ENCODE measurements at regions not wholly inside any gene's neighbourhood (a gene's known extent, or its start where the extent isn't known, plus 50 kb on each side); places are given as distances from the start of the nearest gene placed in this dataset.
"Not testable (repeated sequence)": the region's sequence is repeated elsewhere in the genome, so short reads cannot be mapped to it uniquely, and the experiment has no call there.

DNA sequence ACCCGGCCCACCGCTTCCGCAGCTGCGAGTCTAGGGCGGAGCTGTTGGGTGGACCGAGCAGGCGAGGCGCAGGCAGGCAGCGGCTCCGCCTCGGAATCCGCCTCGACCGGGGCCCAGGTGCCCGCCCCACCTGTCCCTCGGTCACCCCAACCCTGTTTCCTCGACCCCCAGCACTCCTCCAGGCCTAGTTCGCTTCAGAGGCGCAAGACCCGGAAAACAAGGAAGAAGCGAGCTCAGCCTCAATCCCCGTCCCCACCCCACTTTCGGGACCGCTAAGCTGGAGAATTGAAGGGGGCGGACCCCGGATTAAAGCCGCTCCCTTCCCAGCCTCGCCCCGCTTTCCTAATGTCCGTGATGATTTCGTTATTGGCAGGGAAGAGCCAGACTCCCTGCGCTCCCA lies 131.3 kb downstream of the POTEH start:
- H3K4me1 Mint-ChIP-seq (ENCODE audit: insufficient read depth, unreplicated experiment); H3K9me3 Mint-ChIP-seq (ENCODE audit: unreplicated experiment); H3K36me3 Mint-ChIP-seq (ENCODE audit: insufficient read depth, unreplicated experiment); CTCF ChIA-PET; POLR2A ChIA-PET; BruUV-seq (replicated peaks); intact Hi-C loops (cut with micrococcal nuclease); DNase-seq (ENCODE audit: unreplicated experiment); H3K4me3 Mint-ChIP-seq (ENCODE audit: unreplicated experiment); H3K27me3 Mint-ChIP-seq (ENCODE audit: insufficient read depth, unreplicated experiment); H3K27ac Mint-ChIP-seq (ENCODE audit: low read depth, unreplicated experiment): not testable (repeated sequence)

DNA sequence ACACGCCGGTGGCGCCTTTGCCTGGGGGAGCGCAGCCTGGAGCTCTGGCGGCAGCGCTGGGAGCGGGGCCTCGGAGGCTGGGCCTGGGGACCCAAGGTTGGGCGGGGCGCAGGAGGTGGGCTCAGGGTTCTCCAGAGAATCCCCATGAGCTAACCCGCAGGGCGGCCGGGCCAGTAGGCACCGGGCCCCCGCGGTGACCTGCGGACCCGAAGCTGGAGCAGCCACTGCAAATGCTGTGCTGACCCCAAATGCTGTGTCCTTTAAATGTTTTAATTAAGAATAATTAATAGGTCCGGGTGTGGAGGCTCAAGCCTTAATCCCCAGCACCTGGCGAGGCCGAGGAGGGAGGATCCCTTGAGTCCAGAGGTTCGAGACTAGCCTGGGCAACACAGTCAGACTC lies 132.2 kb downstream of the POTEH start:
- DNase-seq (ENCODE audit: unreplicated experiment); BruUV-seq (replicated peaks); H3K4me3 Mint-ChIP-seq (ENCODE audit: unreplicated experiment); H3K4me1 Mint-ChIP-seq (ENCODE audit: insufficient read depth, unreplicated experiment); intact Hi-C loops (cut with micrococcal nuclease); POLR2A ChIA-PET; H3K27ac Mint-ChIP-seq (ENCODE audit: low read depth, unreplicated experiment); CTCF ChIA-PET; H3K27me3 Mint-ChIP-seq (ENCODE audit: insufficient read depth, unreplicated experiment); H3K9me3 Mint-ChIP-seq (ENCODE audit: unreplicated experiment); H3K36me3 Mint-ChIP-seq (ENCODE audit: insufficient read depth, unreplicated experiment): not testable (repeated sequence)

DNA sequence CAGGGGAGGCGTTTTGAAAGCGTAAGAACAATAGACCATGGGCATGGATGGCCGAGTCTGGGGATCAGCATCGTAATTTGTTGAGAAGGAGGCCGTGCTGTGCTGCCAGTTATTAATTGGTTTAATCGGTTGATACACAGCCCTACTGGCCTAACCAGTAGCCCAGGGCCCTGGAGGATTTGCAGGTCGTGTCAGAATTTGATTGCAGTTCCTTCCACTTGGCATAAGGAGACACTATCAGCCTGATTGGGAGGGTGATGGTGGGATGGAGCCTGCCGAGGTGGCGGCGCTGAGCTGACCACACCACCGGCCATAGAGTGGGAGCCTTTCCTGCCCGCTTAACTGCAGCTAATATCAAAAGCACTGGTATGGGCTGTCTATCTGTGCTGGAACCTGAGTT lies 133.4 kb downstream of the POTEH start:
- H3K4me3 Mint-ChIP-seq (ENCODE audit: unreplicated experiment); CTCF ChIA-PET; H3K36me3 Mint-ChIP-seq (ENCODE audit: insufficient read depth, unreplicated experiment); DNase-seq (ENCODE audit: unreplicated experiment); H3K27me3 Mint-ChIP-seq (ENCODE audit: insufficient read depth, unreplicated experiment); BruUV-seq (replicated peaks); intact Hi-C loops (cut with micrococcal nuclease); H3K9me3 Mint-ChIP-seq (ENCODE audit: unreplicated experiment); H3K4me1 Mint-ChIP-seq (ENCODE audit: insufficient read depth, unreplicated experiment); POLR2A ChIA-PET; H3K27ac Mint-ChIP-seq (ENCODE audit: low read depth, unreplicated experiment): not testable (repeated sequence)

DNA sequence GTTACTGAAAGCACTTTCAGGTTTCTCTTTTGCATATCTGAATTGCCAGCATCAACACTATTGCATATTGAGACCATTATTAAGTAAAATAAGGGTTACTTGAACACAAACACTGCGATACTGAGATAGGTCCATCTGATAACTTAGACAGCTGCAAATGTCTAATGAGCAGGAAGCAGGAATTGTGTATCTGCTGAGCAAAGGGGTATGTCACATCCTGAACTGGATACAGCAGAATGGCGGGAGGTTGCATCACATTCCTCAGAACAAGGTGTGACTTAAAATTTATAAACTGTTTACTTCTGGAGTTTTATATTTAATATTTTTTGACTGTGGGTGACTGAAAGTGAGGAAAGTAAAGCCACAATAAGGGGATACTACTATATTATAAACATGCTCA lies 142.4 kb downstream of the POTEH start:
- BruUV-seq (replicated peaks); CTCF ChIA-PET; H3K4me1 Mint-ChIP-seq (ENCODE audit: insufficient read depth, unreplicated experiment); H3K36me3 Mint-ChIP-seq (ENCODE audit: insufficient read depth, unreplicated experiment); H3K27ac Mint-ChIP-seq (ENCODE audit: low read depth, unreplicated experiment); DNase-seq (ENCODE audit: unreplicated experiment); H3K27me3 Mint-ChIP-seq (ENCODE audit: insufficient read depth, unreplicated experiment); intact Hi-C loops (cut with micrococcal nuclease); POLR2A ChIA-PET; H3K9me3 Mint-ChIP-seq (ENCODE audit: unreplicated experiment); H3K4me3 Mint-ChIP-seq (ENCODE audit: unreplicated experiment): not testable (repeated sequence)

DNA sequence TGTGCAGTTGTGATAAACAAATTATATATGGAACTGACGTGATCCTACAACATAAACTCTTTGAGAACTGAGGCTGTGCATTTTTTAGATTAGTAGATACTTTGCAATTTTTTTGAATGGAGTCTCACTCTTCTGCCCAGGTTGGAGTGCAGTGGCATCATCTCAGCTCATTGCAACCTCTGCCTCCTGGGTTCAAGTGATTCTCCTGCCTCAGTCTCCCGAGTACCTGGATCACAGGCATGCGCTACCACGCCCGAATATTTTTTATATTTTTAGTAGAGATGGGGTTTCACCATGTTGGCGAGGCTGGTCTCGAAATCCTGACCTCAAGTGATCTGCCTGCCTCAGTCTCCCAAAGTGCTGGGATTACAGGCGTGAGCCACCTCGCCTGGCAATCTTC lies 145.9 kb downstream of the POTEH start:
- H3K27me3 Mint-ChIP-seq (ENCODE audit: insufficient read depth, unreplicated experiment); BruUV-seq (replicated peaks); POLR2A ChIA-PET; DNase-seq (ENCODE audit: unreplicated experiment); H3K9me3 Mint-ChIP-seq (ENCODE audit: unreplicated experiment); H3K36me3 Mint-ChIP-seq (ENCODE audit: insufficient read depth, unreplicated experiment); H3K27ac Mint-ChIP-seq (ENCODE audit: low read depth, unreplicated experiment); H3K4me3 Mint-ChIP-seq (ENCODE audit: unreplicated experiment); CTCF ChIA-PET; intact Hi-C loops (cut with micrococcal nuclease); H3K4me1 Mint-ChIP-seq (ENCODE audit: insufficient read depth, unreplicated experiment): not testable (repeated sequence)

DNA sequence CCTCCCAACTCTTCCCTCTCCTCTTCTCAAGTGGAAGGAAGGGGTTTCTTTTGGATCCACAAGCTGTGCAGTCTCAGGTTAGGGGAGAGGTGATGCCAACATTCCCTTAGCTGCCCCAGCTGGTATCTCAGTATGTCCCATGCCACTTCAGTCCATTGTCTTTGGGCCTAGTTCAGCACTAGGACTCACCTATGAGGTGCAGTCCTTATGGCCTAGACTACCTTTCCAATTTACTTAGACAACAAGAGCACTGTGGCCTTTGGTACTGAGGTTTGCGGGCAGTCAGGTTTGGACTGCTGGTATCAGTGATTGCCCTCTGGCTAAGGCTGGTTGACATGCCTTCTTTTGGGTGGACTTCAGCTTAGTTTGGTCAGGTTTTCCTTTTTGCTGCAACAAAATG lies 159.9 kb downstream of the POTEH start:
- CTCF ChIA-PET; H3K4me3 Mint-ChIP-seq (ENCODE audit: unreplicated experiment): not testable (repeated sequence)

DNA sequence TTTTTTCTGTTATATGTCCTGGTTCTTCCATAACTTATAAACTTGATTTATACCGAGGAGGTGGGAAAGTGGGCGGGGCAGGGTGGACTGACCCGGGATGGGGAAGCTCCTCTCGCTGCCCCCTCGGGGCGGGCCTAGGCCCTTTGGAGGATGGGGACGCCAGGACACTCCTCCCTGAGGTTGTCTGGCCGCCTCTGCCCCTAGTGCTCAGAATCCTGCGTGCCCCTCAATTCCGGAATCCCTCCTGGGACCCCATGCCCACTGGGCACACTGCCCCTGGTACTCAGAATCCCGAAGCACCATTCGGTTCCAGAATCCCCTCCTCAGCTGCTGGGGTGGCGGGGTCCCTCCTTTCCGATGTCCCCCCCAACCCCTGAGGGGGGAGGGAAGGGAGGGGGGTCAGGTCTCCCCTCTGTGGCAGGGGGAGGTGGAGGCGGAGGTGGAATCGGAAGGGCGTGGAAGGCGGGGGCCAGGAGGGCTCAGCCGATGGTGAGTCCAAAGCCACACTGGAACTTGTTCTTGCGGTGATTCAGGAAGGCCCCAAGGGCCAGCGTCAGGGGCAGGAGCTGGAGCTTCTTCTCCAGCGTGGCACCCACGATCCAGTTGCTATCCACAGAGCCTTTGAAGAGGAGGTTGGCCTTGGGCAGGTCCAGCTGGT lies 164.0 kb downstream of the POTEH start:
- CTCF ChIA-PET; H3K36me3 Mint-ChIP-seq (ENCODE audit: insufficient read depth, unreplicated experiment); BruUV-seq (replicated peaks); H3K27me3 Mint-ChIP-seq (ENCODE audit: insufficient read depth, unreplicated experiment); POLR2A ChIA-PET; H3K4me3 Mint-ChIP-seq (ENCODE audit: unreplicated experiment); H3K4me1 Mint-ChIP-seq (ENCODE audit: insufficient read depth, unreplicated experiment); H3K9me3 Mint-ChIP-seq (ENCODE audit: unreplicated experiment); intact Hi-C loops (cut with micrococcal nuclease); H3K27ac Mint-ChIP-seq (ENCODE audit: low read depth, unreplicated experiment); DNase-seq (ENCODE audit: unreplicated experiment): not testable (repeated sequence)

More for the DNA sequence above, 159.9 kb downstream of the POTEH start:
- DNase-seq (ENCODE audit: unreplicated experiment); POLR2A ChIA-PET; BruUV-seq (replicated peaks); H3K9me3 Mint-ChIP-seq (ENCODE audit: unreplicated experiment); intact Hi-C loops (cut with micrococcal nuclease); H3K27me3 Mint-ChIP-seq (ENCODE audit: insufficient read depth, unreplicated experiment); H3K4me1 Mint-ChIP-seq (ENCODE audit: insufficient read depth, unreplicated experiment); H3K27ac Mint-ChIP-seq (ENCODE audit: low read depth, unreplicated experiment); H3K36me3 Mint-ChIP-seq (ENCODE audit: insufficient read depth, unreplicated experiment): not testable (repeated sequence)

DNA sequence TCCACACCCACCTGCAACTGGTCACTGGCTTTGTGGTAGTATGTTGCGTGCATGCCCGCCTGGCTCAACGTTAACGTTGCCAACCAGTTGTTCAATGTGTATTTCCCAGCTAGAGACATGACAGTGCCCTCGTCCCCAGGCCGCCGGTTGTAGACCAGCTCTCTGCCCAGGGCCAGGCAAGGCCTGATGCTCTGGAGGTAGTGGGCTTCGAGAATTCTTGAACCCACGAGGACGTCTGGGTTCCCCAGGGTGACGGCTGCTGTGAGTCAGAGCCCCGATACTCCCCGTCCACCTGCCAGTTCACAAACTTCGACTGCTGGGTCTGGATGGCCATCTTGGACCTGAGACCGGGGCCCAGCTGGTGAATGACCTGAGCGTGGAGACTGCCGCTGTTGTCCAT lies 164.6 kb downstream of the POTEH start:
- BruUV-seq (replicated peaks); CTCF ChIA-PET; DNase-seq (ENCODE audit: unreplicated experiment); intact Hi-C loops (cut with micrococcal nuclease); H3K27me3 Mint-ChIP-seq (ENCODE audit: insufficient read depth, unreplicated experiment); H3K4me1 Mint-ChIP-seq (ENCODE audit: insufficient read depth, unreplicated experiment); POLR2A ChIA-PET; H3K9me3 Mint-ChIP-seq (ENCODE audit: unreplicated experiment); H3K4me3 Mint-ChIP-seq (ENCODE audit: unreplicated experiment); H3K27ac Mint-ChIP-seq (ENCODE audit: low read depth, unreplicated experiment); H3K36me3 Mint-ChIP-seq (ENCODE audit: insufficient read depth, unreplicated experiment): not testable (repeated sequence)

DNA sequence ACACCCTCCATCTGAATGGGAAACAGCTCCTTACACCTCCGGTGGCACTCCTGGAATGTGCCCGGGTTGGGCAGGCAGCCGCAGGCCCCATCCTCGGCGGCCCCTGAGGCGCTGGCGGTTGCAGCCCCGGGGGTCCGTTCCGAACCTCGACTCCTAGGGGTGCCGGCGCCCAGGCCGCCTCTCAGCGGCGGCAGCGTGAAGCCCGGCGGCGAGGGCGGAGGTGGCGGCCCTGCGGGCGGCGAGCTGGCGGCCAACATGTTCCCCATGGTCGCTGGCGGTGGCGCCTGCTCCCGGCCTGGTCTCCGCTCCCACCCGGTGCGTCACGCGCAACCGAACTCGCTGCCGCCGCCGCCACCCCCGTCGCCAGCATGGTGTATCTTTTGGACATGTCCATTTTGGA lies 165.2 kb downstream of the POTEH start:
- DNase-seq (ENCODE audit: unreplicated experiment); POLR2A ChIA-PET; H3K9me3 Mint-ChIP-seq (ENCODE audit: unreplicated experiment); intact Hi-C loops (cut with micrococcal nuclease); H3K27ac Mint-ChIP-seq (ENCODE audit: low read depth, unreplicated experiment); H3K36me3 Mint-ChIP-seq (ENCODE audit: insufficient read depth, unreplicated experiment); BruUV-seq (replicated peaks); CTCF ChIA-PET; H3K4me1 Mint-ChIP-seq (ENCODE audit: insufficient read depth, unreplicated experiment); H3K4me3 Mint-ChIP-seq (ENCODE audit: unreplicated experiment); H3K27me3 Mint-ChIP-seq (ENCODE audit: insufficient read depth, unreplicated experiment): not testable (repeated sequence)

DNA sequence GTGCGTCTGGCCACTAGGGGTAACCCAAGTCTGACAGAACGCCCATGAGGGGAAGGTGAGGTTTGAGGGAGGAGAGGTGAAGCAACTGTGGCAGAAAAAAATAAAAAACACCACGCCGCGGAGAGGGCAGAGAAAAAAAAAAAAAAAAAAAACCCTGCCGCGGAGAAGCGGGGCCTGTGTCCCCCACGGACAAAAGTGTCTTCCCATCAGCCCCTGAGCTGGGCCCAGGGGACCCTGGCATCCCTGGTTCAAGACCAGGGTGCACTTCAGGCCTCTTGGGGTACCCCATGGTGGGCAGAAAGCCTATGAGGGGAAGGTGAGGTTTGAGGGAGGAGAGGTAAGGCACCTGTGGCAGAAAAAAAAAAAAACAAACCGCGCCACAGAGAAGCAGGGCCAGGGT lies 191.1 kb downstream of the POTEH start:
- H3K27ac Mint-ChIP-seq (ENCODE audit: low read depth, unreplicated experiment); CTCF ChIA-PET; intact Hi-C loops (cut with micrococcal nuclease); H3K4me3 Mint-ChIP-seq (ENCODE audit: unreplicated experiment); H3K9me3 Mint-ChIP-seq (ENCODE audit: unreplicated experiment); DNase-seq (ENCODE audit: unreplicated experiment); H3K4me1 Mint-ChIP-seq (ENCODE audit: insufficient read depth, unreplicated experiment); H3K27me3 Mint-ChIP-seq (ENCODE audit: insufficient read depth, unreplicated experiment); BruUV-seq (replicated peaks); H3K36me3 Mint-ChIP-seq (ENCODE audit: insufficient read depth, unreplicated experiment); POLR2A ChIA-PET: not testable (repeated sequence)
